ENCODE measurements at regions not wholly inside any gene's neighbourhood (a gene's known extent, or its start where the extent isn't known, plus 50 kb on each side); places are given as distances from the start of the nearest gene placed in this dataset.

DNA sequence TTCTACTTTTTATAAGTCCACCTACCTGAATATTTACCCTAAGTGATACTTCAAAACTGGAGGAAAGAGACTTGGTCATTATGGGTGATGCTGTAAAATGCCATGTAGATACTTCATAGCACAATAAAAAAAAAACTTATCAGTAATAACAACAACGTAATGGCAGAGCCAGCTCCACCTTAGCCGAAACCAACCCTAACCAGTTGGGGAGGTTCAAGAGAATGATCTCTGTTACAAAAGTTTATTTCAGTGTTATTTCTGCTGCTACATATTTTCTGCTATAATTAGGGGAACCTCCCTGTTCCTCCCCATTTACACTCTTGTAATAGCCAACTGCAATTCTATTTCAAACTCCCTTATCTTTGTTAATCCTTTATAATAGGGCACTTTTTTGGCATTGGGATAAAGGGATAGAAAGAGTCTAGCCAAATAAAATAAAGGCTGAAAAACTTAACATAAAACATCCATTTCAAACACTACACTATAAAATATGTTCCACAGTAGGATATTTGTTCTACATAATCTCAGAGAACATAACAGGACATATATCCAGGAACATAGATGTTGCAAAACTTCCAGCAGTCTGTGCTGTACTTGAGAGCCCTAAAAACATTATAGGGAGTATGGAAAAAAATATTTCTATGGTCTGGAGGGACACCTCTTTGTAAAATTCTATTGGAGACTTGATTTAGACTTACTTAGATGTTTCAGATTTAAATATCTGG is 138.7 kb upstream of the POF1B start:
- no peak for DNase-seq

DNA sequence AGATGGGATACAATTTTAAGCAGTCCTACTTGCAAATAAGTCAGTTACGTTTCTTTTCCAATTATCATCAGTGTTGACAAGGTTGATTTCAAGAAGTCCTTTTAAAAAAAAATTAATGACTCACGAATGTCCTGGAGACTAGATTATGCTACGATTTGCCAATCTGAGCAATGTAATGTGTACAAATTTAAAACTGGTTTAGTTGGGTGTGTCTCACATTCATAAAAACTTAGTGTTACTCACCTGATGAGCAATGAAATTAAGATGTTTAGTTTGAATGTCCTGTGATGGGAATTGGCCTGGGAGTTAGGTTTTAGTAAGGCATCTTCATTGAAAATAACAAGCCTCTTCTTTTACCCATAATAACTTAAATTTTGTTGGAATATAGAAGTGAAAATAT is 136.7 kb upstream of the POF1B start:
- DNase-seq, result no peak

DNA sequence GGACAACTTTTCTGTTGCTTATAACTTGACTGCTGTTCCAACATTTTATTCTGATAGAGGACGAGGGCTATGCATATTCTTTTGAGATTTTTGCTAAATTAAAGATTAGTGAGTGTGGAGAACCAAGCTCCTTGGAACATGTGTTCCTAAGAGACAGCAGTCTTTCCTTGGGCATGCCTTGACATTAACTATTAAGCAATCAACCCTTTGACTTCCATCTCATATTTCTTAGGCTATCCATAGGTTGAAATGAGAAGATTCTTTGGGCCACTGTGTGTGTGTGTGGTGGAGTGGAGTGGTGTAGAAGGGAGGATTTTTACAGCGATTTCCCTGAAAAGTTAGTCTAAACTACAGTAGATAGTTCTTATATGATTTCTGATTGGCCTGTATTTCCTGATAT is 127.4 kb upstream of the POF1B start:
- DNase-seq, result no peak

- DNase-seq, result no peak
Measured at GRCh38 chrX:85505801-85506200, 126.3 kb upstream of the POF1B start.

DNA sequence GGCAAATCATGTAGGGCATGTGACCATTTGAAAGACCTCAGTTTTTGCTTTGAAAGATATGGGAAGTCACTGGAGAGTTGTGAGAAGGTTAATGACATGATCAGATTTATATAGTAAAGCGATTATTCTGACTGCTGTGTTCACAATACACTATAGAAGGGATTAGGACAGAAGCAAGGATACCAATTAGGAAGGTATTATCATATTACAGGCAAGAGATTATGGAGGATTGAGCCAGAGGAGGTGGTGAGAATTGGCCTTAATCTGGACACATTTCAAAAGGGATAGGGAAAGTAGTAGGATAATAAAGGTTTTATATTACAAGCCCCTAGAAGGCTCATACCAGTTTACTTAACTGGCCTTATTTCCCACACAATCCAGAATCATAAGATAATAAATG is 124.9 kb upstream of the POF1B start:
- DNase-seq, result no peak

DNA sequence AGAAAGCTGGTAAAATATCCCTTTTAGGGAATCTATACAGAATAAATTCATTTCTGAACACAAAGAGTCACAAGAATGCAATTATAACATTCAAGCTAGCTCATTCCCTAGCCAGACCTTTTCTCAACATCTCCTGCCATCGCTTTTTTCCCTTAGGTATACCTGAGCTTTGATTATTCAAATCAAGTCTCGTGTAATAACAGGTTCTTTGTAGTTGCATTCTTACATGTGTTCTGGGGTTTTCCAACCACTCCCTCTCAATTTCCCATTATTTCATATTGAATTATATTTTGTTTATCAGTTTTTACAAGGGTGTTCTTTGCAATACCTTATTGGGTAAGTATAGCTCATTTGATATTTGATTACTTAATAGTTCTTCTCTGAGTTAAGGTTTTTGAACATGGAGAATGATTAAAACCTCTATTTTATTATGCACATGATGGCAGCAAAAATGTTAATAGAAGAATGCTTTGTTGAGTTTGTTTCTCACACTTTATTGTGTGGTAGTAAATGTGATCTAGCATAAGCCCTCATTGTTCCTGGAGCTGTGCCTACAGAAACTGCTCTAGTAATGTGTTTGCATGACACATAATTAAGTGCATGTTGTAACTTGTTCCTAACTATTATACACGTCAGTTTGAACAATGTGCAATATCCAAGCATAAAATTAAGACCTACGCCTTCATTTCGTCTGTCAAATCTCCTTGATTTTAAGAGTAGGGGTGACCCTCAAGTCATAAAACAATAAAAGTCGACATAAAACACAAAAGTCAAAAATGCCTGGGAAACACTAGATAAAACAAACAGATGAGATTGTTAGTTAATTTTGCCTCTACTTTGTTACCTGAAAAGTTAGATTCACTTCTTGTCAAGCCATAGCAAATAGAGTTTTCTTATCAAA is 124.0 kb upstream of the POF1B start:
- DNase-seq, result no peak

DNA sequence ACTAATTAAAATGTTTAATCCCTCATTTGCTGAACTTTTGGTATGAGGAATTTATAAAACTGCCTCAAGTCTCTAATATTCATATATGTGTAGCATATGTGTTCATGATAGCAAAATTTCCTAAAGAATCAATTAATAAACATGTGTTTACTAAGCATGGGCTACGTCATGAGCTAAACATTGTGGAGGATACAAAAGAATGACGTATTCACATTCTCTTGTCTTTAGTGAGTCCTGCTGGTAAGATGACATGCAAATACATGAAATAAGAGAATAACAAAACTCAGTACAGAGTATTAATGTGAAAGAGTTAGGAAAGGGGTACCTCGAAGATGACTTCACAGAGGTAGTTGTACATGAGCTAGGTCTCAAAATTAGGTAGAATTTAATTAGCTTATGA is 121.9 kb upstream of the POF1B start:
- DNase-seq, result no peak

DNA sequence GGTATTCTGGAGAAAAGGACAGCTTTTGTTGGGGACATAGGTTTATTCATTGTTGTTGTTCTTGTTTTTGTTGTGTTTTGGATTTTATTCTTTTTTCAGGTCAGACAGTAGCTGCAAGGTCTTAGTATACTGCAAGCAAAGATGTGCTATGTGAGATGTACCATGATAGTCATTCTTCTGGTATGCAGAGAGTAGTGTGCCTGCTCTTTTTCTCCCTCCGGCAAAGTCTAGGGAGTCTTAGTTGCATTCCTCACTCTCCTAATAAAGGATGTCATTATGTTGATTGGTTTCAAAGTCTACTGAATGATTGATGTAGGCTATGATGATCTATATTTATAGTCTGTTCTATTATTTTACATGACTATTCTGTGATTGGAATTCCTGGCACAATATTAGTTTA is 119.9 kb upstream of the POF1B start:
- DNase-seq, result no peak

DNA sequence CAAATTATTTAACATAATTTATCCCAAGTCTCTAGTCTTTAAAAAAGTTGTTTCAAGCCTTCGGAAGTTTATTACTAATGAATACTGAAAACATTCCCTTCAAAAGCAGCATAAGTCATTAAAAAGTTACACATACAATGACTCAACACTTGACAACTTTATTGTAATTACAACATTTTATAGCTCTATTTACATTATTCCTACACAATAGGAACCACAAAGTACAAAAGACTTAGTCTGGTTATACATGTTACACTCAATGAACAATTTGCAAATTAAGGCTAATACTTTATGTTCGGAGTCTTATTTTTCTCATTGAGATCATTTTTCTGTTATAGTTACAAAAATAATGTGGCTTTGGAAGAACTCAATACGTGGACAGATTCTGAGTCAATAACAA is 114.4 kb upstream of the POF1B start:
- no peak for DNase-seq

DNA sequence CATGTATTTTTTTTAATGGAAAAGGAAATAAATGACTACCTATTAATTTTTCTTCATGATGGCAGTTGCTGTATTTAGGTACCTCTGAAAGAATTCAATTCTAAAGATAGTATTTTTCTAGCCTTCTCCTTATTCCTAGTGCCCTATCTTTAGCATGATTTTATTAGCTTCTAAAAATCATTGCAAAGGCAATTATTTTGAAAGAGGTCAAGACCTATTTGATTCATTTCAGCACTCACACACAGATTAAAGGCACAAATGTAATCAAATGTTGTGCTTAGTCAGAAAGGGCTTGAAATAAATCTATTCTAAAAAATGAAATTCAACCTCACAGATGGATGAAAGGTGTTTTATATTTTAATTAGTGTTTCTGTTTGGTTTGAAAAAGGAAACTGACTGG is 74.8 kb upstream of the POF1B start:
- DNase-seq, result no peak

GRCh38 chrX:85444613-85445012 is 65.1 kb upstream of the POF1B start:
- DNase-seq, result no peak

All from activated CD4-positive, alpha-beta T cell treated with anti-CD3 and anti-CD28 coated beads, Interleukin-10, Interleukin-2, amounts not matched to agents 100 ng/mL and 50 ng/mL, durations not matched to agents 16 hours and 8 hours (primary cell).